Lung microvascular endothelial cell (primary cell): ENCODE measurements at regions not wholly inside any gene's neighbourhood (a gene's known extent, or its start where the extent isn't known, plus 50 kb on each side); places are given as distances from the start of the nearest gene placed in this dataset.
"Not testable (repeated sequence)": the region's sequence is repeated elsewhere in the genome, so short reads cannot be mapped to it uniquely, and the experiment has no call there.

Experiments used
- DNase-seq, 2 donors: peaks; one replicate each; pipeline versions ENCODE4 v3.0.0 to v3.0.0-alpha.2; 2010; ENCODE audit warnings: low read depth in 2 of 2

DNA sequence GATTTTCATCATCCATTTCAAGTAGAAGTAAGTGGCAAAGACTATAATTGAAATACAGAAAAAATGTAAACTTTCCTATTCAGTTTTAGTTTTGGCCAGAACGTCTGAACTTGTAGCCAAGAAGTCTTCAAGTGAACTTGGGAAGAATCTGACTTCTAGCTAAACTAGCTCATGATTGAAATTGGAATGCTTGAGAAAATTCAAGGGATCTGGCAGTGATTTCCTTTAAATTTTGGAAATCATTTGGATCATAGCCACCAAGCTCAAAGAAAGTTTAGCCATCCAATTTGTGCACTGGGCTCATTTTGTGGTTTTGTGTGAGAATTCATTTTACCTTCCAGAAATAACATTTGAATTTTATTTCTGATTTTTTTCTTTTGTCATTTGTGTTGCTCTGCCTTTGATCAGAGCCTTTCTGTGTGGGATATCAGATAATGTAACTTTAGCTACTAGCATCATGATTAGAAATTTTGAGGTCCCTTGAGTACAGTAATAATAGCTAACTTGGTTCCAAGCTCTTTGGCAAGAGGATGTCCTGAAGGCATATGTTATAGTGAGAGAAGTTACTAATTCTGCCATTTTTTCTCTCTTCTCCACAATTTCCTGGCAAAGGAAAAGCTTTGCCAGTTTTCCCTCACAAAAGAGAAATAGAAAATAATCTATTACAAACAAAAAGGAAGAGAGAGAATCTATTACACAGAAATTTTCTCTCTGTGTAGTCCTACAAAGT, 2123.7 kb upstream of the RAG2 start:
- no peak for DNase-seq

DNA sequence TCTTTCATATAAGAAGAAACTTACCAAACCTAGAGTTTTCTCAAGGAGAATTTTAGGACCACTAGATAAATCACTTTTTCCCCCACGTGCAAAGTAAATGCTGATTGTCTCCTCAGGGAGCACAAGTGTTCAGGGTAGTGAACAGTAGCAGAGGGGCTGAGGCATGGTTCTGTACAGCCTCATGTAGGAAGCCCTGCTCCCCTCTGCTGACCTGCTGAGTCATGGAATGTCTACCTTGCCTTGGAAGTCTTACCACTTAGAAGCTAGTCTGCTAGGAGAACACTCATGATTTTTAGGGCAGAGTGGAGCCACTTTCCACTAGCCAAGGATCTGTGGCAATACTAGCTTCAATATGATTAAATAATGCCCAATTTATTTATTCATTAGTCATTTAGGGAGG, 2120.6 kb upstream of the RAG2 start:
- no peak for DNase-seq

DNA sequence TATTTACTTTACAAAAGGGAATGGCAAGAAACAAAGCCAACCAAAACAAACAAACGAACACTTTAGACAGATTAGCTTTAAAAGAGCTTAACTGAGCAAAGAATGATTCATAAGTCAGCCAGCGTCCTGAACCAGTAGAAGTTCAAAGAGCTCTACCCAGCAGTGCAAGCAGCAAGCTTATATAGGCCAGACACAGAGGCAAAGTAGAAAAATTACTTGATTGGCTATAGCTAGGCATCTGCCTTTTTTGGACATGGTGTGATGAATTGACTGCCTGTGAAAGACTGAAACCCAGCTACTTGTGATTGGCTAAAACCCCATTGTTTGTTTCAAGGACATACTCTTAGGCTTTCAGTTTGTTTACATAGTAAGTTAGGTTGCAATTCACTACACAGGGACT, 2120.0 kb upstream of the RAG2 start:
- DNase-seq, result no peak

DNA sequence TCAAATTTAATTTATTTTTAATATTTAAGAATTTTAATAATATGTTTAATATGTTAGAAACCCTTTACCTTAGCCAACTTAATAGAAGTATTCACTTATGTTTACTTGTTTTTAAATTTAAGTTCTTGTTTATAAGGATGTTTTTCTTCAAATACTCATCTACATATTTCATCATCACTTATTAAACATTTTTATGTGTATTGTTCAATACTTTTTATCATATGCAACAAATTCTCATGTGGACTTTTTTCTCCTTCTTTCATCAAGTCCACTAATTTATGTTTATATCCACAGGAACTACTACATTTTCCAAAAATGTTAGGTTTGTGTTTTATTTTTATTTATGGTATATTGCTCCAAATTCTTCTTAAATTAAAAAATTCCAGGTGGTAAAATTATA, 2113.1 kb upstream of the RAG2 start:
- DNase-seq, result no peak

DNA sequence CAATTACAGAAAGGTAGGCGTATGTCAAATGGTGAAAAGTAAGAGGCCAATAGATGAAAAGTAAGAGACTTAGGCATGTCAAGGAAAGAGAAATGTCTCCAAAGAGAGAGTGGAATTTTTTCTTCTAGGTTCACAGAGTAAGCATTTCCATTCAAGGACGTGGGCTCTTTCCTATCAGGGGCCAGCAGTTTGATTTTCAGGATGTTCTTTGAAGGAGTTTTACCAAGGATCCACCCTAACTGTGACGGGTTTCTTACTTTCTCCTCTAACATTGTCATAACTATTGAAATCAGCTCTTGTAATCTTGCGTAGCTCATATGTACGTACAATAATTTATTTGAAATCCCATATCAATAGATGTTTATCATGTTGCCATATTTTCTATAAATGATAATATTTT, 2112.2 kb upstream of the RAG2 start:
- no peak for DNase-seq

DNA sequence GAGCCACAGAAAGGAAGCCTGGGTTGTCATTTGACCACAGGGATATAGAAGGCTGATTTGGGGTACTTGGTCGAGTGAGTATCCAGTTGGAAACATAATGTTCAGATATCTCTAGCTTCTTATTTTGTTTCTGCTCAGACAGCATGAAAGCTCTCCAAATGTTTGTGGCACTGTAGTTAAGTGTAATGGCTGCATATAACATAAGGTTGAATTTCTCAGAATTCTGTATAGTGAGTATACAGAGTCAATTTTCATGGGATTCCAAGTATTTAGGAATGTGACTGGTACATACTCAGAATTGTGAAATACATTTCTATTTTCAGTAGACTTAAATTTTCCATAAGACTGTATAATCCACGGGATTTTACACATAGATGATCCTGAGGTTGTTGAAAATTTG, 2102.1 kb upstream of the RAG2 start:
- DNase-seq, result no peak

DNA sequence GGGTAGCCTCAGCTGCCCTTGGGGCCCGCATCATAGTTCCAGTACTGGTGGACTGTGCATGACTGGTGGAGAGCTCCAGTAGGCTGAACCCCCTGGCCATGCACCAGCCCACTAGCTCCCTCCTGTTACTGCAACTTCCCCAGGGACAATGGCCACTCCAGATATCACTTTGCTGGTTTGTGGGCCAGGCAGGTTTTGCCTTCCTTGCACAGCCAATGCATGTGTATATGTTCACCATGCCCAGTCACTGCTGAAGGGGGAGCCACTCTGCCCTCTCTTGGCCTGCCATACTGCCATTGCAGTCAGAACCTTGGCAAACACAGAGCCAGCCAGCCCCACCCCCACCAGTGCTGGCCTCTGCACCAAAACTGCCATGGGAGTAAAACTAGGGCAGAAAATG, 2095.3 kb upstream of the RAG2 start:
- no peak for DNase-seq

DNA sequence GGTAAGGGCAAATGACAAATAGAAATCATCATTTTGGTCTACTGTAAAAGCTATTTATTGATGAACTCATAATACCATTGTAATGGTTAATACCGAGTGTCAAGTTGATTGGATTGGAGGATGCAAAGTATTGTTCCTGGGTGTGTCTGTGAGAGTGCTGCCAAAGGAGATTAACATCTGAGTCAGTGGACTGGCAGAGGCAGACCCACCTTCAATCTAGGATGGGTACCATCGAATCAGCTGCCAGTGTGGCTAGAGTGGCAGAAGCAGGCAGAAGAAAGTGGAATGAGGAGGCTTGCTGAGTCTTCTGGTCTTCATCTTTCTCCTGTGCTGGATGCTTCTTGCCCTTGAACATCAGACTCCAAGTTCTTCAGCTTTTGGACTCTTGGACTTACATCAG, 2092.2 kb upstream of the RAG2 start:
- DNase-seq, result not testable (repeated sequence)

DNA sequence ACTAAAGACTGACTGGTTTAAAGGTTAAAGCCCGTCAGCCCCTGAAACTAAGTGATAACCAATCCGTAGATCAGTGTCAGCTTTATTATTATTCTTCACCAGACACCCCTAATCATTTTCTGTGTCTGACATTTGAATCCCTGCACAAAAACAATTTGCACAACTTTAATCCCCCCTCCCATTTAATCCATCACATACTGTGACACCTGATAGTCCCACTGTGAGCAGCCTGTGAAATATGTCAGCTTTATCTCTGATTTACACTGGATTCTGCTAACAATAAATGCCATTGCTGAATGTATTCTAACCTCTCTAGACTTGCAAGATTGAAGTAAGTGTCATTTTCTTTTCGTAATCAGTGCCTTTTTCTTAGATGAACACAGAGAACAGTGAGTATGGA, 2089.0 kb upstream of the RAG2 start:
- DNase-seq, result no peak

DNA sequence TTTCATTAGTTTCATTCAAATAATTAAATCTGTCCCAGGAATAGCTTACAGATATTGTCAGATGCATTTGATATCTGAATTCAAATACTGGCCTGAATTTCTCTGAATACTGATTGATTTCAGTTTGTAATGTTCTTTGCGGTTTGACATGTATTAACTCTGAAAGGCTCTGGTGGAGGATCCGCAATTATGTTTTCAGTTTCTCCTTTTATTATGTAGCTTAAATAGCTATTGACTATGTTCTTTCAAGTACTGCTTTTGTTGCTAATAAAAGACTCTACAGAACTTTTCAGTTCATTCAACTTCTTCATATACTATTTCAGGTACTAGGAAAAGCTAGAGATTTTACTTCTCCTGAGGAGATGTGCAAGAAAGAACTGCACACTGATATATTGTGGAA, 2085.4 kb upstream of the RAG2 start:
- no peak for DNase-seq

DNA sequence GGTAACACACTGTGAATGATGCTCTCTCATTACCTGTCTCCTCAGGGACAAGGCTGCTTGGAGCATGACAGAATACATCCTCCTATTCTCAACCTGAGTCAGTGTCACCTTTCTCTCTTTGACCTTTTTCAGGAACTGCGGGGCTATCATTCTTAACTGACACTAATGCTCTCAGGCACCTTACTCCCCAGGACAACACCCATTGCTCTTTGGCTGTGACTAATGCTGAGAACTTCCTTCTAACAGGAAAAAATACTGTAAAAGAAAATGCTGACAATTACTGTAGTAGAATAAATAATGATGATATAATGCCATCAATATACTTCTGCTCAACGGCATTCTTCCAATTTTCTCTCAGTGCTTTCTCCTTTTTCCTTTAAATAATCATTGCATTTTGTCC, 2082.7 kb upstream of the RAG2 start:
- no peak for DNase-seq

DNA sequence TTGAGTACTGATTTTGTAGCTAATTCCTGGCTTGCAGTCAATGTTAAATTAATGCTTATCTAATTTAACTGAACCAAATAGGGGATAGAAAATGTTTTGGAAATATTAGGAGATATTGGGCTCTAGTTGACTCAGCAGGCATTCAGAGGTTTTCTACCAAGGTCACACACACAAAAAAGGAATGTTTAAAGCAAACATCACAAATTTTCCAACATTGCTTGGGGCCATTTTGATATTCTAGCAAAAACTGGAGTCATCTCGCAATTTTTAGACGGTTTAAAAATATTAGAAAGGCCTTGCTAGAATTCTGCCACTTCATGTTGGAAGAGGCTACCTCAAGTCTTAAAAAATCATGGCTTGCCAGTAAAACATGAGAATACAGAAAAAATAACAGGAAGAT, 2082.1 kb upstream of the RAG2 start:
- no peak for DNase-seq

DNA sequence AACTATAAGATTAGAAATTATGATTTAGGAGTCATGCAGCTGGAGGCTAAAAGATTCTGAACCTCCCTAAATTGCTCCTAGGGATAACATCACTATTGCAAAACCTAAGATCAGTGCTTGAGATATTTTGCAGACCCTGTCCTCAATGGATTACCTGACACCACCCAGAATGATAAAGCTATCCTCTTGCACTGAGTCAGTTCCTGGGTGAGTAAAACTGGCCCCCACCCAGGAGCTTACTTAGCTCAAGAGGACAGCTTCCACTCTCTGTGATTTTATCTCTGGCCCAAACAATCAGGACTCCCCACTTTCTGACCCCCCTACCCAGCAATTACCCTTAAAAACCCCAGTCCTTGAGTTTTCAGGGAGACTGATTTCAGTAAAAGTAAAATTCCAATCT, 2074.4 kb upstream of the RAG2 start:
- no peak for DNase-seq

DNA sequence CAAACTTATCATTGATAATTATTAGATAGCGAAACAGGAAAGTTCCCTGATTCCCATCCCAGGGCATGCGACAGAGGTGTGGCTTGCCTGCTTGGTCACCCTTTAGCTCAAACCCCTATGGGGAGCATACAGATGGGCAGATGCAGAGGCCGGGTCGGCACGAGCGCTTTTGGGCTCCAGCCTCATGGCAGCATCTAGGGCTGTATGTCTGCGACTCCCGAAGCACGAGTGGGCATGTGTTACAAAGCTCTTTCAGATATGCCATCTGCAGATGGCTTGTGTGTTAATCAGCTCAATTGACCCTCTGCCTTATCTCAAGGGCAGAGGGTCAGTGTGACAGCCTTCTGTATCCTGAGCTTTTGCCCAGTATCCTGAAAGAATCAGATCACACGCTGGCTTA, 2069.3 kb upstream of the RAG2 start:
- DNase-seq, result no peak

DNA sequence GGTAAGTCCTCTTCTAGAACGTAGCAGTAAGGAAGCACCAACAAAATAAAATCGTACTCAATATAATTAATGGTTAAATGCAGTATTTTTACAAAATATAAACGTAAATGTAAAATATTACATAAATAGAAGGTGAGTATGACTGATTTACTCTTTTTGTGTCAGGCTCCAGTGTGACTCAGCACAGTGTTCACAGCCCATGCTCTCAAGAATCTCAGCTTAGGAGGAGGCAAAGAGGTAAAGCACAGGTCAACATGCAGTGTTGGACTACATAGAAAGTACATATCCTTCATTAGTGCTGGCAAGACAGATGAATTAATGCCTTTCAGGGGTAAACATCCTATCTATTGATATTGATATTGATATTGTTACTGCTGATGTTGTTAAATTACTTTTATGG, 2050.6 kb upstream of the RAG2 start:
- no peak for DNase-seq

DNA sequence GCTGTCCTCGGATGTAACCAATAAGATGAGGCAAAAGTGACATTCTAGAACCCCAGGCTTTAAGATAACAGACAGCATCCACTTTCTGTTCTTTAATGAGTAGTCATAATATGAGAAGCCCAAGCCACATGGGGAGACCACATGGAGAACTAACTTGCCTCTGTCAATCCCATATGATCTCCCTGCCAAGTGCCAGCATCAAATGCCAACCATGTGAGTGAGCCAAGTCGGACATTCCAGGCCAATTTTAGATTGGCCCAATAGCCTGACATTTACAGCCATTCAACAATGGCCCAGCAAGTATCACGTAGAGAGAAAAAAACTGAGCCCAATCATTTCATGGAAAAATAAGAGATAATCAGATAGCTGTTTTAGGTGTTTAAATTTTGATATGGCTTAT, 2048.3 kb upstream of the RAG2 start:
- DNase-seq, result no peak

DNA sequence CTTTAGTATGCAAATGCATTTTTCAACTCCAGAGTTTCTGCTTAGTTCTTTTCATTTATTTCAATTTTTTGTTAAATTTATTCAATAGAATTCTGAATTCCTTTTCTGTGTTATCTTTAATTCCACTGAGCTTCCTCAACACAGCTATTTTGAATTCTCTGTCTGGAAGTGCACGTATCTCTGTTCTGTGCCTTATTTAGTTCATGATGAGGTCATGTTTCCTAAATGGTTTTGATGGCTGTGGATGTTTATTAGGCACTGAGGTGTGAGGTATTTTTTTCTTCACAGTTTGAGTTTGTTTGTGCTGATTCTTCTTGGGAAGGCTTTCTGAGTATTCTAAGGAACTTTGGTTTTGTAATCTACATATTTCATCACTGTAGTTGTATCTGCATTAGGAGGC, 2042.8 kb upstream of the RAG2 start:
- no peak for DNase-seq

DNA sequence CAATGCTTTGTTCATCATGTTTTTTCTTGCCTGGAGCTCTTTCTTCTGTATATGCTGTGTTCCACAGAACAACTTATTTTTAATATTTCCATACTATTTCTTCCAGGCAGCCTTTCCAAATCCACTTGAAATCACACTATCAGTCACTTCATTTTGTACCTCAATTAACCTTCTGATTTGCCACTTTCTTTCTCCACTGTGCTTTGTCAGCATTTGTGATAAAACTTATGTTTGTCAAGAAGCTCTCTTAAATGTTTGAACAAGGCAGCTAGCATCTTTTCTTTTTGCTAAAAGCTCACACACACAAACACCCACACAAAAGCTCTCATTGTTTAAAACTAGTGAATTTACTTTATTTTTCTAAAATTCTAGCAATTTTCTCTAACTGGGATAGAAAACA, 2014.7 kb upstream of the RAG2 start:
- DNase-seq, result no peak

DNA sequence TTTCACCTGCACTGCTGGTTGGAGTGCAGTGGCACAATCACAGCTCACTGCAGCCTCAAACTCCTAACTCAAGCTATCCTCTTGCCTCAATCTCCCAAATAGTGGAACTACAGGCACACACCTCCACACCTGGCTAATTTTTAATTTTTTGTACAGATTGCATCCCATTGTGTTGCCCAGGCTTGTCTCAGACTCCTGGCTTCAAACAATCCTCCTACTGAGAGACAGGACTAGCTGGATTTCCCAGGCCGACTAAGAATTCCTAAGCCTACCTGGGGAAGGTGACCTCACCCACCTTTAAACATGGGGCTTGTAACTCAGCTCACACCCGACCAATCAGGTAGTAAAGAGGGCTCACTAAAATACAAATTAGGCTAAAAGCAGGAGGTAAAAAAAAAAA, 2003.3 kb upstream of the RAG2 start:
- not testable (repeated sequence) for DNase-seq

DNA sequence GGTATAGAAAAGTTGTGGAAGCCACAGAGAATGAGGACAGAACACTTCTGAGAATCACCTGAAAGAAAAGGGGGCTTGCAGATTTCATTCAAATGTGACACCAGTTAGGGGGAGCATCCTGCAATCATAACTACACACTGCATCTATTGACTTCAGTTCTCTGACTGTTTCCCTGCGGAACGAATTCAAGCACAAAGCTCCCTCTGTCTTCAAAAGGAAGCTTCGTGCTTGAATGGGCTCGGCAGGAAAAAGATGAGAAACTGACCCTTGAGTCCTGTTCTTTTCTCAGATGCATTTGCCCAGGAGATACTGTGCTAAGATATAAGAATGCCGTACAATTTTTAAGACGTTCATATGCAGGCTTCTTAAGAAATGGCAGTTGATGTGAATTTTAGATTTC, 2000.4 kb upstream of the RAG2 start:
- no peak for DNase-seq

DNA sequence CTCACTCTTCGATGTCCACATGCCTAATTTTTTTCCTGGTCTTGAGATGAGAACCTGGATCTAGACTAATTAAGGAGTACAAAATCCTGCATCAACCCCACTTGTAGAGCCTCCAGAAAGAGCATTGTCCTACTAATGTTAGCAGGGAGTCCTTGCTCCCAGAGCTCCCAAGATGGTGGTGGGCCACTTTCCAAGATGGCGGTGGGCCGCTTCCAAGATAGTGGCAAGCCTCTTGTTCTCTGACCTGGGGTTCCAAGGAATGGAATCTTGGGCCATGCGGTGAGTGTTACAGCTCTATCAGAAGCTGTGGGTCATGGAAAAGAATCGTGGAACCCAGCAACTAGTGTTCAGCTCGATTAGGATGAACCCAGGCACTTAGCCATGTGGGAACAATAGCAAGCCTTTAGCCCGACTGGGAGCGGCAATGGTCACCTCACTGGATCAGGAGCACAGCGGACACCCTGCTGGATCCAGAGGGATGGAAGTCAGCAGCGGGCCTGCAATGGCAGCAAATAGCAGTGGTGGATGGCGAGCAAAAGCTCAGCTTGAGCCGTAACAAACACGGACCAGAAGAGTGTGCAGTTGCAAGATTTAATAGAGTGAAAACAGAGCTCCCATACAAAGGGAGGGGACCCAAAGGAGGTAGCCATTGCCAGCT, 1997.5 kb upstream of the RAG2 start:
- not testable (repeated sequence) for DNase-seq

DNA sequence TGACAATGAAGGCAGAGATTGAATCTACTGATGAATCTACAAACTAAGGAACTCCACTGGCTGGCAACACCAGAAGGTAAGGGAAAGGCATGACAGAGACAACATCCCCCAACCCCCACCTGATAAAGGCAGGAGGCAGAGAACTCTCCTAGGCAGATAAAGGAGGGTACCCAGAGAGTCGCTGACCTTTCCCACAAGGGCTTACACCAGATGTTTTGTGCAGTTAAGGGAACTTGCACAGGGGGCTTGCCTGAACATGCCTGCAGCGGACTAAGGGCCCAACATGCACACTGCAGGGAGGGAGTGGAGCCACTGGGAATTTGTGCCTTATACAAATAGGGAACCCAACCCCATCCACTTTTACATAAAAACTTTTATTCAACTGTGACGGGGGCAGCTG, 1996.9 kb upstream of the RAG2 start:
- DNase-seq, result peak; percentile 1 to 33

DNA sequence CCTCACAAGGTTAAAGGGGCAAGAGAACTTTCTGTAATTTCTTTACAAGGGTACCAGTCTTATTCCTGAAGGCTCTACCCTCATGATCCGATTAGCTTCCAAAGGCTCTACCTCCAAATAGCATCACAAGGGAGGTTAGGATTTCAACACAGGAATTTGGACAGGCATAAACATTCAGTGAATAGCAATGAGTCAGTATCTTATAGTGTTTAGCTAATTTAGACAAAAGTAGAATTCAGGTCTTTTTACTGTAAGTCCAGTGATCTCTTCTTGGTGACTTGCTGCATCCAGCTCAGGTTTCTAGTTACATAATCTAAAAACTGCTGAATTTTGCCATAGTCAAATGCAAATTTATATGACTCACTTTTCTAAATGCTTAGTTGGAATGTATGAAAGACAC, 1995.6 kb upstream of the RAG2 start:
- no peak for DNase-seq

DNA sequence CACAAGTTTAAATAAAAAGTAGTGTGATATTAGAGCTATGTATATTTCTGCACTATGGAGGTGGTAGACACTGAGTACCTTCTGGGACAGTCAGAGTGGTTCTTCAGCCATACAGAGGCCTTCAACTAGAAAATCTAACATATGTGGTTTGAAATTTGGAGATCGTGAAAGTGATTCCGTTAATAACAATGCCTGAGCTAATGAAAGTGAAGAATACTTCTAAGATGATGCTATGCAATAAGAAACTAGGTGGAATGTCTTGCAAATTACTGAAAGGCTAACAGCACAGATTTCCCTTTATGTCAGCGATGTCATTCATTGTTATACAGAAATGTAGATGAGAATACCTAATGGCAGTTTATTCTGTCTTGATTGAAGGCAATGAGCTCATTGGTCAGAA, 1984.7 kb upstream of the RAG2 start:
- no peak for DNase-seq
